C4-2B (cell line): ENCODE measurements at regions not wholly inside any gene's neighbourhood (a gene's known extent, or its start where the extent isn't known, plus 50 kb on each side); places are given as distances from the start of the nearest gene placed in this dataset.

Experiments
- ZFX ChIP-seq: fragments of 450-650 bp; IDR thresholded peaks from 2 replicates; pipeline ENCODE4 v1.6.1; 2017
- TF ChIP-seq, protein P1 (sequence below): fragments of 450-650 bp; conservative IDR thresholded peaks from 2 replicates; pipeline ENCODE4 v1.5.1; 2017; ENCODE audit warnings: mild to moderate bottlenecking

DNA sequence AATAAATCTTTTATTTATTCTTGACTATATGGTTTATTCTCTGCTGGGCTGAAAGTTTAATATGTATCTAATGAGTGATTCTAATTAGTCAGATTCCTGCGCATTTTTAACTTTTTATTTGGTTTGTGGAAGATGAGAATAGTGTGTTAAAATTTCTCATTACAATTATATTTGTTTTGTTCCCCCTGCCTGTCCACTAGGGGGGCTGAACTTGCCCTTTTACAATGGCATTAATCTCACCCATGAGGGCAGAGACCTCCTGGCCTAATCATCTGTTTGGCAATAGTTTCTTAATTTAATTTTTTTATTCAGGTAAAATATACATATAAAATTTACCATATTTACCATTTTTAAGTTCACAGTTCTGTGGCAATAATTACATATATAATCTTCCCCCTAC, 278.5 kb upstream of the NPY start:
- TF ChIP-seq, protein P1, sequence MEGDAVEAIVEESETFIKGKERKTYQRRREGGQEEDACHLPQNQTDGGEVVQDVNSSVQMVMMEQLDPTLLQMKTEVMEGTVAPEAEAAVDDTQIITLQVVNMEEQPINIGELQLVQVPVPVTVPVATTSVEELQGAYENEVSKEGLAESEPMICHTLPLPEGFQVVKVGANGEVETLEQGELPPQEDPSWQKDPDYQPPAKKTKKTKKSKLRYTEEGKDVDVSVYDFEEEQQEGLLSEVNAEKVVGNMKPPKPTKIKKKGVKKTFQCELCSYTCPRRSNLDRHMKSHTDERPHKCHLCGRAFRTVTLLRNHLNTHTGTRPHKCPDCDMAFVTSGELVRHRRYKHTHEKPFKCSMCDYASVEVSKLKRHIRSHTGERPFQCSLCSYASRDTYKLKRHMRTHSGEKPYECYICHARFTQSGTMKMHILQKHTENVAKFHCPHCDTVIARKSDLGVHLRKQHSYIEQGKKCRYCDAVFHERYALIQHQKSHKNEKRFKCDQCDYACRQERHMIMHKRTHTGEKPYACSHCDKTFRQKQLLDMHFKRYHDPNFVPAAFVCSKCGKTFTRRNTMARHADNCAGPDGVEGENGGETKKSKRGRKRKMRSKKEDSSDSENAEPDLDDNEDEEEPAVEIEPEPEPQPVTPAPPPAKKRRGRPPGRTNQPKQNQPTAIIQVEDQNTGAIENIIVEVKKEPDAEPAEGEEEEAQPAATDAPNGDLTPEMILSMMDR = no peak; the same call in 1 of the 2 replicates
- no peak for TF ChIP-seq ZFX
